Posterior vena cava (tissue), 2 donors: ENCODE measurements at regions not wholly inside any gene's neighbourhood (a gene's known extent, or its start where the extent isn't known, plus 50 kb on each side); places are given as distances from the start of the nearest gene placed in this dataset.

ENCODE experiments used
- DNase-seq: peaks from one replicate; pipeline ENCODE4 v3.0.0-alpha.2; 2020; ENCODE audit warnings: low spot score
- intact Hi-C, 2 donors: fragments of 100-400 bp; cut with DNase I; formaldehyde crosslinking; loops; one replicate each; pipeline versions ENCODE4 v1.14.1 to v1.14.2; 2022 to 2023
- donor health status: DM: yes; HTN: yes; CAD: no.
- donor health status: DM: yes; HTN: yes; CAD: no.

DNA sequence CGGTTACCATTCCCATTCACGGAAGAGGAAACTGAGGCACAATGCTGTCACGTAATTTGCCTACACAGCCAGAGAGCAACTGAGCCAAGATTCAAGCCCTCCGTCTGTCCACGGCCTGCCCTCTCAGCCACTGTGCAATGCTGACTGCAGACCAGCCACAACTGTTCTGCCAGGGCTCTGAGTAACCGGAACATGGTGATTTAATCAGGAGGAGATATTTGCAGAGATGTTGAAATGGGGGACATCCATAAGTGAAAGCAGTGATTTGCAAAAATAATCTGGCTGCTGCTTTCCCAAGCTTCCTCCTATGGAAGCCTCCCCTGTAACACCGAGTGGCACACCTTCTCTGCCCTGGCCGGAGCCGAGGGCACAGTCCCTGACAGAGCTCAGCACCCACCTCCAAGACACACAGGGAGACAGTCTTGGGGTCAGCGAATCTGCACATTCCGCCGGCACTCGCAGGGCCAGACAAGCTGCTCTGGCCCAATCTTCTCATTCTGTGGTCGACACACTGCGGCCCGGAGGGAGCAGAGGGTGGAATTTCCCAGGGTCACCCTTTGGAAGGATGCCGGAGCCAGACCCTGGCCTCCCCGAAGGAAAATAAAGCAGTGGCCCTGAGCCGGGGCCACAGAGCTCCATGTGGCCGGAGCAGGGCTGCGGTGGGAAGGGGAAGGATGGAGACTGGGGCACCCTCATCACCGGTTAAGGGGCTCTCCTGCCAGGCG lies 158.2 kb upstream of the DIO3 start:
- intact Hi-C loops, result no loop called here
- no peak for DNase-seq

DNA sequence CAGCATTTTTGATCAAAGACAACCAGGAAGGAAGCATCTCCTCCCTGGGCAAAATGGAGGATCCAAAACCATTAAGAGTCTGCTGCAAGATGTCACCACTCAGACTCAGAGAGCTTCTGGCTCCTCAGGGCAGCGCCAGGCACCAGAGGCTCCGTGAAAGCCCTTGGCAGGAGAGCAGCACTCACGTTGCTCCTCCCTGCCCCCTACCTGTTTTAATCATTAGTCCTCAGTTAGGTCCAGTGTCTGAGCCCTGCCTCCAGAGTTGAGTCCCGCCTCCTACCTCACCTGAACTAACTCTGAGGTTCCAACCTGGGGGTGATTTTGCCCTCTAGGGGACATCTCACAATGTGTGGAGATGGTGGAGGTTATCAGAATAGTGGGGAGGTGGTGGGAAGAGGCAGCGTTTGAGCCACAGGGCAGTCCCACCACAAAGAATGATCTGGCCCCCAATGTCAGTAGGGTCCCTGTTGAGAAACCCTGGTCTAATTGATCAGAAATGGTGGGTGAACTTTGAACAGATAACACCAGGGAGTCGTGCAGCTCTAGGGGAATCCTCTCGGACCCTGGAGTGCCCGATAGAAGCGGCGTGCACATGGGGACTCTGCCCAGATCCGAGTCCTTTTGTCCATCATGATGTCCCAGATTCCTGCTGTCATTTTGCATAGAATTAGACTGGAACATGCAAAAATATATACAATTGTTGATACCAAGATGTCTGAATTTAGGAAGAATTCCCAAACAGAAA lies 156.7 kb upstream of the DIO3 start:
- no peak for DNase-seq
- intact Hi-C loops, result no loop called here

DNA sequence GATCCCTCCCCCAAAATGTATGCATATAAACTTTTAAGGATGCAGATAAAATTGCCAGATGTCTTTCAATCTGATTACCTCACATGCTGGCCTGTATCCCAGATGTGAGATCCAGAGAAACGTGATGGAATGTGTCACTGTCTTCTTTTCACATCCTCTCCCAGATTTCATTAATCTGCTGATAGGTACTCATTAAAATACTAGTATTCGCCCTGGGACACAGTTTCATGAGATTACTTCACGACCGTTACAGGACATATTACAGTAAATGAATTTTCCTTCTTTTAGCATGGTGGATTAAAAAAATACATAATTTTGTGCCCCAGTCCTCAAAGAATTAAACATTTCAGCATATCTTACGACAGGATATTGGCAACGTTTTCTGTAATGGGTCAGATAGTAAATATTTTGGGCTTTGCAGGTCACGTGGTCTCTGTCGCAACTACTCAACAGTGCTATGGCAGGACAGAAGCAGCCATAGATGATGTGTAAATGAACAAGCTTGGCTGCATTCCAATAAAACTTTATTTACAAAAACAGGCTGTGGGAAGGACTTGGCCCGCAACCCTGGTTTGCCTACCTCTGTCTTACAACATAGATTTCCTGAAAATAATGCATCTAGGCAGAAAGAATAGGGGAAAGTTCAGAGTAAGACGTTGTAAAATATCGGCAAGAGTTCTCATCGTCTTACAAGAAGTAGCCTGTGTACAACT lies 156.0 kb upstream of the DIO3 start:
- DNase-seq, result no peak
- intact Hi-C loops, result no loop called here

DNA sequence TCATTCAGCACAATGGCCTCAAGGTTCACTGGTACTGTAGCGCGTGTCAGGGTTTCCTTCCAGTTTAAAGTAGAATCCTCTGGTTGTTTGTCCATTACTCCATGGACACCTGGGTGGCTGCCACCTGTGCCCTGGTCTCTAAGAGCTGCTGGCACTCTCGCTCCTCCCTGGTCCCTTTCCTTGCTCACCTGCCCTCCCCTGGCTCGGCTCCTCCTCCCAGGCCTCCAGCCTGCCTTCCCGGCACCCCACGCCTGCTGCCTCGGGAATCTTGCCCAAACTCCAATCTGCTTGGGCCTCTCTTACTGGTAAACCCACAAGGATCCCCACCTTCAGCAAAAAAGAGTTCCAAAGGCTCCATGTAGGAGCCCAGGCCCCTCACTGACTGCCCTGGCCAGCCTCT lies 154.4 kb upstream of the DIO3 start:
- intact Hi-C loops, result no loop called here
- no peak for DNase-seq

DNA sequence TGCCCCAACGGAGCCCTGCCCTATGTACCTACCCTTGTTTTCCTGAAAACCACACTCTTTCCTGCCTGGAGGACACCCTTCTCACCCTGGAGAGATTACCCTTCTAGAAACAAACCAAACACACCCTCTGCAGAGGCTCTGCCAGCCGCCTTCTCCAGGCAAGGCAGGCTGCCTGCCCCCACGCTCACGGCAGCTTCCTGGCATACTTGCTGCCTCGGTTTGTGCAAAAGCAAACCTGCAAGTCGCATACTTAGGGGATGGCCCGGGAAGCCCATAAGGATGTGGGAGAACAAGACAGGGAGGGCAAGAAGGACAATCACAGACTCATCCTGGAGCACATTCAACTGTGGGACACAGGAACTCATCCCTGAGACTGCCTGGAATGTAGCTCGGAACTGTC lies 154.0 kb upstream of the DIO3 start:
- no peak for DNase-seq
- intact Hi-C loops, result no loop called here

DNA sequence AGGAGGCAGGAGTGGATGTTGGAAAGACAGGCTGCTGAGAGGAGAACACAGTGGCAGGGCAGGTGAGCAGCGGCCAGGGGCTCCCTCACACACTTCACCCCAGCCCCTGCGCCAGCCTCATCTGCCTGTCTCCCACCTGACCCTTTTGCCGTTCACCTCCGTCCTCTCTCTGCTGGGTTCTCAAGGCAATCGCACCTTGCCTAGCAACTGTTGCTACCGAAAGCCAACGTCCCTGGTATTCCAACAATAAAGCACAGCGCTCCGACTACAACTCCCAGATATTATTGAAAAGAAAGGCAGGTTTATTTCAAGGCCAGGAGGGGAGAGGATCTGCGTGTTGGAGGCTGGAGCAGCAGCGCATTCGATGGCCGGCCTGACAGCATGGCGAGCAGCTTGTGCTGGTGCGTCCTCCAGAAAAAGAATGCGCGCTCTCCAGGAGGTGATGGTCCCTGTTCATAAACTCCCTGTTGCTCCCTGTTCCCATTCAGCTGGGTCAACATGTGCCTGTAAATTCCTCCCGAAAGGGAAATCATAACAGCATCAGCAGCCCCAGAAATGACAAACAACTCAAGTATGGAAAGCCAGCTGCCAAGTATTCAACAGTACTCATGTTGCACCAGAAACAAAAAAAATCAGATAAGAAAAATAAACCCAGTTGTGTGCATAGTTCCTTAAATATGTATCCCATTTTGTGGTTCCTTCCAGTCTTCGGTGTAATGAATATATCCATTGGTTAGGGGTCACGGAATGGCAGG lies 153.0 kb upstream of the DIO3 start:
- intact Hi-C loops, result no loop called here
- DNase-seq, result no peak

DNA sequence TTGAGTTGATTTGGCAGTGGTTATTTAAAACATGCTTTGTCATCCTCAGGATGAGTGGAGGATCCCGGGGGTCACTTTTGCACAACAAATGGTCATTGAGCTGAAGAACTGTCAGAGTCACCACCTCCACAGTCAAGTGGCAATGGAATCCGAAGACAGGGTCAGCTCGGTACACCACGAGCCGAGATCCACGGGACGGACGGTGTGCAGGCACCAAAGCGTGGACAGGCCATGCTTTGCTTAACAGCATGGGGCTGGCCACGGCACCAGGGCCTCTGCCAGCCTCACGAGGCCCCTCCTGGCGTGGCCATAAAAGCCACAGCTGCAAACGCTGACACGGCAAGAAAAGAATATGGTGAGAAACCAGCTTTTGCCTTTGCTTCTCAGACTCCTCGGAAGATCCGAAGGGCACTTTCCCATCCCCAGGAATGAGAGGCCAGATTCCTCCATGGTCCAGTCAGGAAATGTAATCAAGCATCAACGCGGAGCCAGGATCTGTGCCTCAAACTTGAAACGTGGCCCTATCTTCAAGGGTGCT lies 152.2 kb upstream of the DIO3 start:
- DNase-seq, result no peak
- intact Hi-C loops, result no loop called here

DNA sequence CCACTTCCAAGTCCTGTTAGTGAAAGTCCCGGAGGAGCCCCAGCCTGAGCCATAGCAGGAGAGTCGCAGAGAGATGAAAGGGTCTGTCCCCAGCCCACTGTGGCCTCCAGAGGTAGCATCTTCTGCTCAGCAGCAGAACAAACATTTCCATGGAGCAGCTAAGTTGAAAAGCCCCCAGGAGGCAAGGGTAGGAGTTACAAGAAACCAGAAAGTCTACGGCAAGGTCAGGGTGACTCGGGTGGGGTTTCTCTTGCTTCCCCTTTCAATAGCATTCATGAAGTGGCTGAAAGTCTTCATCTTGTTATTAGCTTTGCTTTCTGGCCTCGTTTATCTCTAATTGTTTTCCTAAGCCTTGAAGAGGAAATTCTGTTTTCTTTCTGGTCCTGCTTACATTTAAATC lies 151.2 kb upstream of the DIO3 start:
- intact Hi-C loops, result no loop called here
- no peak for DNase-seq

DNA sequence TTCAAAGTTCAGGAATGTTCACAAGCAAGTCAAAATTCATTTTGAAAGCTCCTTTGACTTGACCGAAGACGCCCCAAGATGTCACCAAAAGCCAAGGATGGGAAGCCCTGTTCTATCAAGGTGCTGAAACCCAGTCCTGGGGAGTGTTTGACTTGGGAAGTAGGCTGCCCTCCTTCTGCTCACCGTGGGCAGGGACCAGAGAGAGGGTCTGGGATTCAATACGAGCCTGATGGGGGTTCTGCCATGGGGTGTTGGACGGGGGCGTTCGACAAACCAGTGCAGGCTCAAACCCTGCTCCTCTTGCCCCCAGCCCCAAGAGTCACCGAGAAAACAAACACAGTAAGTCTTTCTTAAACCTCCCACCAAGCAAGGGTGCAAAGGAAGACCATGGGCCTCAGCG lies 150.1 kb upstream of the DIO3 start:
- intact Hi-C loops, result no loop called here
- no peak for DNase-seq

DNA sequence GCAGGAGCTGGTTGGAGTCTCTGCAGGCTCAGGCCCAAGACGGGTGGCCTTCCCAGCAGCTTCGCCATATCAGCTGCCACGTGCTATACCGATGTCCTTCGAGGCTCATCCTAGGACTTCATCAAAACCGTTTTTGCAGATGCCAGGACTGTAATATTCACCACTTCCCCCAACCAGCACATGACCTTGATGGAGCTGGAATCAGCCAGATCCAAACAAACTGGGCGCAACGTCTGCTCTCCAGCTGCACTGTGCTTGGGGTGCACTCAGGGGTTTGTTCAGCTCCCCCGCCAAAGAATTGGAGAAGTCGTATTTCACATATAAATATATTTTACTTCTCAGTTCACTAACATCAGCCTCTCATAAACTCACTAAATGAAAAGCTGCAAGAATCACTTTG lies 149.5 kb upstream of the DIO3 start:
- intact Hi-C loops, result loop anchor here in 1 of 2 donors (2.0 kb wide), 1 partner anchor 33 kb away; no protein-coding TSS in a partner anchor
- no peak for DNase-seq

DNA sequence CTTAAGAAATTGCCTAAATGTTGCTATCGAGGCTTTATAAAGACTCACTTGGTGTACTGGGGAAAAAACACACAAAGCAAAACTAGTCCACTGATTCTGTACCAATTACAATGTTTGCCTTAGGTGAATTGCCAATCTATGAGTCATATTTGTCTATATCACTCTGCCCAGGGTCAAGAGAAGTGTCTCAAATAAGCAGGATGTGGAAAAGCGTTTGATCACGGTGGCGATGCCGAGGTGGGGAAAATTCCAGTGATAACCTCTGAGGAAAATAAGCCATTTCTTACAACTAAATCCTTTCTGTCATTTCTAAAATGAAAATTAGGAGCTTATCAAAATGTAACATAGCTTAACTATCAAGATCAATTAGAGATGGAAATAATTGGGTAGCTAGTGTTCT lies 148.6 kb upstream of the DIO3 start:
- intact Hi-C loops, result loop anchor here in 1 of 2 donors (2.0 kb wide), 1 partner anchor 34 kb away; no protein-coding TSS in a partner anchor

DNA sequence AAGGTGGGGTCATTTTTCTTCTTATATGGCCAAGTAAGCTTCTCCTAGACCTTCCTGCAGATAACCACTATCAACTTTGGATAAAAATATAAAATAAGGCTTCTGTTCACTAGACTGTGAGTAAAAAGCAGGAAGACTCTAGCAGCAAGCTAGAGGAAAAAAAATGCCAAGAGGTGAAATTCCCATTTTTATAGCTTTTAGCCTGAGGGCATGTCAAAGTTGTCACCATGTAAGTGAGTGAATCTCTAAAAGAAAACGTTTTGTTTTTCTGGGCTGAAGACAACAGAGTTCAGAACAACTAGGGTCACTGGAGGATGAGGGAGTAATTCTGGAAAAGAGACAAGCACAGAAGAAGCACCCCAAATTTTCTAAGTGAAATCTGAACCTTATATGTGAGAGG lies 143.9 kb upstream of the DIO3 start:
- no peak for DNase-seq
- intact Hi-C loops, result no loop called here

More for the DNA sequence above, 148.6 kb upstream of the DIO3 start:
- no peak for DNase-seq

DNA sequence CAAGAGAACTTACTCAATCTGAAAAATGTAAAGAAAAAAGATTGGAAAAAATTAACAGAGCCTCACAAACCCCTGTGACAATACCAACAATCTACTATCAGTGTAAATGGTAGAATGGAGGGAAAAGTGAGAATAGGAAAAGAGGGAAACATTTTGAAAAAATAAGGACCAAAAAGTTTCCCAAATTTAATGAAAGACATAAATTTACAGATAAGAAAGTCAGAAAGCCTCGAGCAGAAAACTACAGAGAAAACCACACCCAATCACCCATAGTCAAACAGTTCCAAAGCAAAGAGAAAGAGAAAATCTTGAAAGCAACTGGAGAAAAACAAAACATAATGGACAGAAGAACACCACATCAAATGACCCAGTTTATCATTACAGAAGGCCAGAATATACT lies 142.7 kb upstream of the DIO3 start:
- no peak for DNase-seq
- intact Hi-C loops, result no loop called here

DNA sequence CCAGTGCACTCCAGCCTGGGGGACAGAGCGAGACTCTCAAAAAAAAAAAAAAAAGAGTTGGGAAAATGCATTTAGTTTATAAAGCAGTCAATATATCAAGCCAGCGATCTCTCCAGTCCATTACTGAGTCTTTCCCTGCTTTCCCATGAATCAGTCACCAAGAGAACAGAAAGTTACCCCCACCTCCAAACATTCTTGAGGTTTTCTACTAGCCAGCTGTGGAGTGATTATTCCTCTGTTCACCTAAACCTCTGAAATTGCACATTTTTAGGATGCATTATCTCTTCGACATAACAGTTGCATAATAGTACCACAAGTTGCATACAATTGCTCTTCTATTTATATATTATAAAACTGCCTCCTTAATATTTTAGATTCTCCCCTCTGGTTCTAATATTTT lies 134.8 kb upstream of the DIO3 start:
- intact Hi-C loops, result no loop called here
- no peak for DNase-seq

DNA sequence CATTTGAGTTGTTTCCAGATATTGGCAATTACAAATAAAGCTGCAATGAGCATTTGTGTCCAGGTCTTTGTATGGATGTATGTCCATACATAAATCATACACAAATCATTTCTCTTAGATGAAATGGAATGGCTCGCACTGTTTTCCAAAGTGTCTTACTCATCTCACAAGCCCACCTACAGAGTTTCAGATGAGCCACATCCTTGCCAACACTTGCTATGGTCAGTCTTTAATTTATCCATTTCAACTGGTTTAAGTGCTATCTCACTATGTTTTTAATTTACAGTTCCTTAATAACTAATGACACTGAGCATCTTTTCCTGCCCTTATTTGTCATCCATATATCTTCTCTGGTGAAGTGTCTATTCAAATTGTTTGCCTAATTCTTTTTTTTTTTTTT lies 132.9 kb upstream of the DIO3 start:
- no peak for DNase-seq
- intact Hi-C loops, result no loop called here

DNA sequence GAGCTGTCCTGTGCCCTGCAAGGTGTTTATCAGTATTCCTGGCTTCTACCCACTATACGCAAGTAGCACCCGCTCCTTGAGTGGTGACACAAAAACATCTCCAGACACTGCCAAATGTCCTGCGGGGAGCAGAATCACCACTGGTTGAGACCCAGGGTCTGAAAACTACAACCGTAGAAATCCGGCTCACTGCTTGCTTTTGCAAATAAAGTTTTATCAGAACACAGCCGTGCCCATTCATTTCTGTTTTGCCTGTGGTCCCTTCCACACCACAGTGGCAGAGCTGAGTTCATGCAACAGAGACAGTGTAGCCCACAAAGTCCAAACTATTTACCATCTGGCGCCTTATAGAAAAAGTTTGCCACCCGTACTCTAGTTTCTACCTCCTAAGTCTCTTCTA lies 125.7 kb upstream of the DIO3 start:
- DNase-seq, result no peak

DNA sequence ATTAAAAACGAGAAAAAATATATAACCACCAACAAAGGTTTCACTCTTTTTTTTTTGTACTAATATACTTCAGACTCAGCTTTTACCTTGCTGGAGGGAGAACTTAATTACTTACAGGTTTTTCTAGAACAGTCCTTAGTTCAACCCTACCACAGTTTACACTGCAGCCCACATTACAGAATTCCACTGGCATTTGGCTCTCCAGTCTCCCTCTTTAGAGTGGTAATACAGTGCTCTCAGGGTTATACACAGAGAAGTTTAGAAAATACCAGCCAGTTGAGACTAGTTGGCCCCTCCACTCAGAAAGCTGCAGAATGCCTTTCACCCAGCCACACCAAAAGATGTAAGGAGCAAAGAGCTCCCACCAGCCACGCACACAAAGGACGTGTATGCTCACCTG lies 122.3 kb upstream of the DIO3 start:
- intact Hi-C loops, result no loop called here
- DNase-seq, result no peak

More for the DNA sequence above, 125.7 kb upstream of the DIO3 start:
- intact Hi-C loops, result no loop called here

DNA sequence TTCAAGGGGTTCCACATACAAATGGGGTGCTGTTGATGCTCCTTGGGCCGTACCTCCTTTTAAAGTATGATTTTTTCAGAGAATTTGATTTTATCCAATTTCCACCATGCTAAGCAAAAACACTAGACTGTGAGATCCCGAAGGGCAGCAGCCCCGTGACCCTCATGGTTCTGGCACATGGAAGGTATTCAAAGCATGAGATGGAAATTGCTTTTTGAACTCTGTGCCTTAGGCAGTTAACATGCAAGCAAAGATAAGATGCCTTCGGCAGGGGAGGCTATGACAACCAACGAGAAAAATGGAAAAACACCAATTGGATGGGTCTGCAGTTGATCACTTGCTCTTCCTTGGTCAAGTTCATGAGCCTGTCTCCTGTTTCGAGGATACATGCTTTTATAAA lies 120.8 kb upstream of the DIO3 start:
- no peak for DNase-seq
- intact Hi-C loops, result no loop called here

DNA sequence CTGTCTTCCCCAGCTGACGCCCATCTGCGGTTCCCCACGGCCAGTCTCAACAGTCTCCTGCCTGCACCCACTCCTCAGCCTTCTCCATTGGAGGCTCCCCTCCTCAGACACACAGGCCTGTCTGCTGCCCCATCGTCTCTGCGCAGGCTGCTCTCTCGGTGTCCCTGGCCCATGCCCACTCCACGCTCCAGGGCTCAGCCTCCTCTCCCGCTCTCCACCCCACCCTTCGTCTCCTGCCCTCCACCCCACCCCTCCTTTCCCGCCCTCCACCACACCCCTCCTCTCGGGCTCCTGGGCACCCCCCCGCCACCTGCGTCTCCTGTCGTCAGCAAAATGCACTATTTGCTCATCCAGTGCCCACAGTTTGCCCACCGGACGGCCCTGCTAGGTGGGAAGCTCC lies 119.6 kb upstream of the DIO3 start:
- DNase-seq, result peak; percentile 71
- intact Hi-C loops, result no loop called here

DNA sequence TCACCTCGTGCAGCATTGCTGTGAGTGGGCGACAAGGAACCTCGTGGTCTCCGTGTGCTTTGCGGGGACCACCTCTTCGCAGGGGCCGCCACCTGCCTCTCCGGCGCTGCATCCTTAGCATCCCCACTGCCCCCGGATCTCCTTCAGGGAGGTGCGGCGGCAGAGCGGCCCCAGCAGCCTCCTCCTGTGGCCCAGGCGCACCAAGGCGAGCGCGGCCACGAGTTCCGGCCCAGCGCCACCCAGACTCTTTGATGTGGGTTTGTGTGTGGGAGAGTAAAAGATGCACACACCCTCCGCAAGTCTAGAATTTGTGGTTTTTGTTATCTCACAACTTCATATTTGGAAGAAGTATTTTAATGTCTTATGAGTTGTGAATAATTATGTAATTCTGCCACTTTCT lies 118.8 kb upstream of the DIO3 start:
- intact Hi-C loops, result no loop called here
- peak; percentile 58 for DNase-seq
